ENCODE measurements at regions not wholly inside any gene's neighbourhood (a gene's known extent, or its start where the extent isn't known, plus 50 kb on each side); places are given as distances from the start of the nearest gene placed in this dataset.

DNA sequence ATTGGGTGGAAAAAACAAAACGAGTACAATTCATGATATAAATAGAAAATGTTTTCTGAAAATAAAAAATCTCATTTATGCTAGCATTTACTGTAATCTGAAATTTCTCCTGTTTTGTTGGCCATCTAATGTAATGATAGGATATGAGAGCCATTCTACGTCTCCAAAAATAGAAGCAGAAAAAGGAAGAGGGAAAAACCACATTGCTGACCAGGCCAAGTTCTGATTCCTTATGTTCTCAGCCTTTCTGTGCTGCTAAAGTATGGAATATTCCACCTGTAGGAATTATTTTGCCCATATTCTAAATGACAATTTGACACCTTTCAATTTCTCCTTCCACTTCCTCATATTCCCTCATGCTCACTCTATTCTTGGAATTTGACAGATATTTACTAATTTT lies 110.2 kb downstream of the TBXT start:
- Histone ChIP-seq H3K27me3 (ENCODE audit: control insufficient read depth in 3 of 3, insufficient read depth in 3 of 3, low read length in 2 of 3) (no peaks in the 10 kb centered on the region), H3K9me3 (ENCODE audit: control insufficient read depth in 4 of 4, insufficient read depth in 3 of 4, low read length in 3 of 4) (peaks cover 0 to 8% (median 1%) of the 10 kb centered on the region in 4 donors), H3K27ac (ENCODE audit: low read depth in 1 of 2, low read length in 1 of 2) (no peak overlapping the region), H3K36me3 (ENCODE audit: control insufficient read depth in 4 of 4, insufficient read depth in 4 of 4, low read length in 4 of 4) (no peaks in the 10 kb centered on the region), H3K4me3 (no peak overlapping the region), H3K4me1 (ENCODE audit: control insufficient read depth in 5 of 5, insufficient read depth in 5 of 5, low read length in 5 of 5) (no peaks in the 10 kb centered on the region), H3K9ac (ENCODE audit: insufficient read depth in 1 of 2, low read length in 2 of 2) (no peak overlapping the region)
- 54 to 55% methylated on average over 2 of the region's 2 CpGs for WGBS, 2 donors
- TF ChIP-seq CTCF (IDR thresholded peaks at IDR 0.05; ENCODE audit: control extremely low read depth, extremely low read depth), result no peak
- DNase-seq, result no peak
- ATAC-seq (ENCODE audit: insufficient read depth, low FRiP score), result no peak

DNA sequence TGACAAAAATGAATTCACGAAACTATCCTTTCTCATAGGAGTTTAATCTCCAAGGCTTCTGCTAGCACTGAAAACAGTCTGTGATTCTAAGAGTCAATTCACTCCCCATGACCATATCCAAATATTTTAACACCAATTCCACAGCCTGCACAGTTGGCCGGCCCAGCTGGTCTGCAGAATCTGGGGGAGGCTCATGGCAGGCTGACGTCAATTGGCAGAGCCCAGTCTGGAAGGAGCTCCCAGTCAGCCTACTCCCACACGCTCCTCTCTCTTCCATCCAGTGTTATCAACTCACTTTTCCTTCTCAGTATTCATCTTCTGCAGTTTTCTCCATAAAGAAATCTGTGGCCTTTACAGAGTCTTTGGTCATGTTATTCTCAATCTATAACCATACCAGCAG lies 111.0 kb downstream of the TBXT start:
- WGBS, 2 donors, result 81 to 89% methylated on average over 4 of the region's 4 CpGs
- DNase-seq (no peak), ATAC-seq (ENCODE audit: insufficient read depth, low FRiP score) (no peak)
- no peak for TF ChIP-seq CTCF (IDR thresholded peaks at IDR 0.05; ENCODE audit: control extremely low read depth, extremely low read depth)
- no peaks in the 10 kb centered on the region for H3K27me3 ChIP-seq (ENCODE audit: control insufficient read depth in 3 of 3, insufficient read depth in 3 of 3, low read length in 2 of 3)
- H3K4me3 ChIP-seq, result no peak overlapping the region
- H3K4me1 ChIP-seq (ENCODE audit: control insufficient read depth in 5 of 5, insufficient read depth in 5 of 5, low read length in 5 of 5), result no peaks in the 10 kb centered on the region
- no peaks in the 10 kb centered on the region for H3K36me3 ChIP-seq (ENCODE audit: control insufficient read depth in 4 of 4, insufficient read depth in 4 of 4, low read length in 4 of 4)
- H3K9ac ChIP-seq (ENCODE audit: insufficient read depth in 1 of 2, low read length in 2 of 2), result no peak overlapping the region
- H3K27ac ChIP-seq (ENCODE audit: low read depth in 1 of 2, low read length in 1 of 2), result no peak overlapping the region
- H3K9me3 ChIP-seq (ENCODE audit: control insufficient read depth in 4 of 4, insufficient read depth in 3 of 4, low read length in 3 of 4), result peaks cover 0 to 8% (median 1%) of the 10 kb centered on the region in 4 donors

- Histone ChIP-seq H3K27ac (ENCODE audit: low read depth in 1 of 2, low read length in 1 of 2) (no peak overlapping the region), H3K4me1 (ENCODE audit: control insufficient read depth in 5 of 5, insufficient read depth in 5 of 5, low read length in 5 of 5) (no peaks in the 10 kb centered on the region), H3K27me3 (ENCODE audit: control insufficient read depth in 3 of 3, insufficient read depth in 3 of 3, low read length in 2 of 3) (no peaks in the 10 kb centered on the region), H3K4me3 (no peak overlapping the region), H3K36me3 (ENCODE audit: control insufficient read depth in 4 of 4, insufficient read depth in 4 of 4, low read length in 4 of 4) (no peaks in the 10 kb centered on the region), H3K9me3 (ENCODE audit: control insufficient read depth in 4 of 4, insufficient read depth in 3 of 4, low read length in 3 of 4) (peaks cover 0 to 3% (median 1%) of the 10 kb centered on the region in 4 donors), H3K9ac (ENCODE audit: insufficient read depth in 1 of 2, low read length in 2 of 2) (no peak overlapping the region)
- TF ChIP-seq CTCF (IDR thresholded peaks at IDR 0.05; ENCODE audit: control extremely low read depth, extremely low read depth), result no peak
- DNase-seq (no peak), ATAC-seq (ENCODE audit: insufficient read depth, low FRiP score) (no peak)
- 80 to 85% methylated on average over 5 of the region's 5 CpGs for WGBS, 2 donors
Observed at GRCh38 chr6:166055801-166056200, 111.8 kb downstream of the TBXT start.

DNA sequence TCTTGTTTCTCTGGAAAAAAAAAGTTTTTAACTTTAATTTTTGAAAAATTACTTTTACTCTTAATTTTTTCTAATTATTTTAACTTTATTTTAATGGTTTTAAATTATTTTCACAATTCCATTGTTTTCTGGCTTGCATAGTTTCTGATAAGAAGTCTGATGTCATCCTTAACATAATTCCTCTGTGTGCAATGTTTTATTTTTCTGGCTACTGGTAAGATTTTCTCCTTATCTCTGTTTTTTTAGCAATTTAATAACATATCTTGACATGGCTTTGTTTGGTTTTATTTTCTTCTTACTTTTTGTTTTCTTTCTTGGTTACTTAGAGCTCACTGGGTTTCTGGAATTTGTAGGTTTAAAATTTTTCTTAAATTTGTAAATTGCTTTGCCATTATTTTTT lies 114.8 kb downstream of the TBXT start:
- no peaks in the 10 kb centered on the region for H3K27me3 ChIP-seq (ENCODE audit: control insufficient read depth in 3 of 3, insufficient read depth in 3 of 3, low read length in 2 of 3)
- no peaks in the 10 kb centered on the region for H3K4me1 ChIP-seq (ENCODE audit: control insufficient read depth in 5 of 5, insufficient read depth in 5 of 5, low read length in 5 of 5)
- DNase-seq (no peak), ATAC-seq (ENCODE audit: insufficient read depth, low FRiP score) (no peak)
- no peaks in the 10 kb centered on the region for H3K36me3 ChIP-seq (ENCODE audit: control insufficient read depth in 4 of 4, insufficient read depth in 4 of 4, low read length in 4 of 4)
- no peak overlapping the region for H3K27ac ChIP-seq (ENCODE audit: low read depth in 1 of 2, low read length in 1 of 2)
- TF ChIP-seq CTCF (IDR thresholded peaks at IDR 0.05; ENCODE audit: control extremely low read depth, extremely low read depth), result no peak
- no peak overlapping the region for H3K4me3 ChIP-seq
- H3K9me3 ChIP-seq (ENCODE audit: control insufficient read depth in 4 of 4, insufficient read depth in 3 of 4, low read length in 3 of 4), result peaks cover 0 to 3% (median 1%) of the 10 kb centered on the region in 4 donors
- no peak overlapping the region for H3K9ac ChIP-seq (ENCODE audit: insufficient read depth in 1 of 2, low read length in 2 of 2)
